ENCODE measurements at regions not wholly inside any gene's neighbourhood (a gene's known extent, or its start where the extent isn't known, plus 50 kb on each side); places are given as distances from the start of the nearest gene placed in this dataset.

DNA sequence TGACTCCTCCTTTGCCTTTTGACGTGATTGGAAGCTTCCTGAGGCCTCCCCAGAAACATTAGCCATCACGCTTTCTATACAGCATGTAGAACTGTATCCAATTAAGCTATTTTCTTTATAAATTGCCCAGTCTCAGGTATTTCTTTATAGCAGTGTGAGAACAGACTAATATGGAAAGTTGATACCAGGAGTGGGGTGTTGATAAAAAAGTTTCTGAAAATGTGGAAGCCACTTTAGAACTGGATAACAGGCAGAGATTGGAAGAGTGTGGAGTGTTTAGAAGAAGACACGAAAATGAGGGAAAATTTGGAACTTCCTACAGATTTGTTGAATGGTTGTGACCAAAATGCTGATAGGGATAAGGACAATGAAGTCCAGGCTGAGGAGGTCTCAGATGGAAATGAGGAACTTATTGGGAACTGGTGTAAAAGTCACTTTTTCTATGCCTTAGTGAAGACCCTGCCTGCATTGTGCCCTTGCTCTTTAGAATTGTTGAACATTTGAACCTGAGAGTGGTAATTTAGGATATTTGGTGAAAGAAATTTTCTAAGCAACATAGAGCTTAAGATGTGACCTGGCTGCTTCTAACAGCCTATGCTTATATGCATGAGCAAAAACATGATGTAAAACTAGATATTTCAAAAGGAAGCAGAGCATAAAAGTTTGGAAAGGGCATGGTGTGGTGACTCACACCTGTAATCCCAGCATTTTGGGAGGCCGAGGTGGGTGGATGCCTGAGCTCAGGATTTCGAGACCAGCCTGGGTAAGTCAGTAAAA is 969.7 kb downstream of the DSC3 start:
- H3K36me3 Mint-ChIP-seq (ENCODE audit: low read depth): no peaks in the 10 kb centered on the region
- H3K9me3 Mint-ChIP-seq: peaks cover 17% of the 10 kb centered on the region
- ChIA-PET CTCF (no interaction called here), POLR2A (no interaction called here)
- H3K4me3 Mint-ChIP-seq: no peak overlapping the region
- DNase-seq: no peak
- H3K4me1 Mint-ChIP-seq: no peaks in the 10 kb centered on the region
- no peak overlapping the region for H3K27ac Mint-ChIP-seq
- no peaks in the 10 kb centered on the region for H3K27me3 Mint-ChIP-seq

GRCh38 chr18:30066288-30066687 is 976.3 kb downstream of the DSC3 start:
- H3K36me3 Mint-ChIP-seq (ENCODE audit: low read depth): no peaks in the 10 kb centered on the region
- POLR2A ChIA-PET: no interaction called here
- no peaks in the 10 kb centered on the region for H3K27me3 Mint-ChIP-seq
- H3K4me3 Mint-ChIP-seq: no peak overlapping the region
- H3K9me3 Mint-ChIP-seq: peaks cover 16% of the 10 kb centered on the region
- H3K4me1 Mint-ChIP-seq: no peaks in the 10 kb centered on the region
- no peak overlapping the region for H3K27ac Mint-ChIP-seq
- CTCF ChIA-PET: no interaction called here
- no peak for DNase-seq

GRCh38 chr18:30057398-30057797 is 985.1 kb downstream of the DSC3 start:
- ChIA-PET CTCF (no interaction called here), POLR2A (no interaction called here)
- no peaks in the 10 kb centered on the region for H3K36me3 Mint-ChIP-seq (ENCODE audit: low read depth)
- H3K27me3 Mint-ChIP-seq: no peaks in the 10 kb centered on the region
- no peak for DNase-seq
- H3K9me3 Mint-ChIP-seq: peaks cover 14% of the 10 kb centered on the region
- no peak overlapping the region for H3K4me3 Mint-ChIP-seq
- no peak overlapping the region for H3K27ac Mint-ChIP-seq
- H3K4me1 Mint-ChIP-seq: no peaks in the 10 kb centered on the region

- Mint-ChIP-seq H3K9me3 (peaks cover 14% of the 10 kb centered on the region), H3K36me3 (ENCODE audit: low read depth) (no peaks in the 10 kb centered on the region), H3K27ac (no peak overlapping the region), H3K4me3 (no peak overlapping the region), H3K4me1 (no peaks in the 10 kb centered on the region), H3K27me3 (no peaks in the 10 kb centered on the region)
- POLR2A ChIA-PET: no interaction called here
- CTCF ChIA-PET: no interaction called here
- no peak for DNase-seq
Measured at GRCh38 chr18:30056528-30056927, 986.0 kb downstream of the DSC3 start.

GRCh38 chr18:30044496-30044895 is 998.0 kb downstream of the DSC3 start:
- Mint-ChIP-seq H3K27me3 (no peaks in the 10 kb centered on the region), H3K36me3 (ENCODE audit: low read depth) (no peaks in the 10 kb centered on the region), H3K27ac (no peak overlapping the region), H3K4me1 (no peaks in the 10 kb centered on the region), H3K4me3 (no peak overlapping the region), H3K9me3 (peaks cover 5% of the 10 kb centered on the region)
- CTCF ChIA-PET: no interaction called here
- POLR2A ChIA-PET: no interaction called here
- no peak for DNase-seq

- ChIA-PET POLR2A (no interaction called here), CTCF (no interaction called here)
- DNase-seq: no peak
- Mint-ChIP-seq H3K9me3 (peaks cover 11% of the 10 kb centered on the region), H3K4me3 (no peak overlapping the region), H3K27ac (no peak overlapping the region), H3K27me3 (no peaks in the 10 kb centered on the region), H3K36me3 (ENCODE audit: low read depth) (no peaks in the 10 kb centered on the region), H3K4me1 (no peaks in the 10 kb centered on the region)
Measured at GRCh38 chr18:30039201-30039600, 1003.3 kb downstream of the DSC3 start.

DNA sequence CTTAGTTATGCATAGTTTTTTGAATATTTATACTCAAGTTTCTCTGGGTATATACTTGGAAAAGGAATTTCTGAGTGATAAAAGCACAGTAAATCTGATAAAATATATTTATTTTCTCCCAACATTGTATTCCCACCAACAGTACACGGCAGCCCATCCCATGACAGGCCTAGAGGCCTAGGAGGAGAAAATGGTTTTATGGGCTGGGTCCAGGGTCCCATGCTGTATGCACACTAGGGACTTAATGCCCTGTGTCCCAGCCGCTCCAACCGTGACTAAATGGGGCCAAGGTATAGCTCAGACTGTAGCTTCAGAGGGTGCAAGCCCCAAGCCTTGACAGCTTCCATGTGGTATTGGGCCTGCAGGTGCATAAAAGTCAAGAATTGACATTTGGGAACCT is 1007.7 kb downstream of the DSC3 start:
- CTCF ChIA-PET: no interaction called here
- POLR2A ChIA-PET: no interaction called here
- no peak for DNase-seq
- Mint-ChIP-seq H3K27ac (no peak overlapping the region), H3K36me3 (ENCODE audit: low read depth) (no peaks in the 10 kb centered on the region), H3K9me3 (peaks cover 12% of the 10 kb centered on the region), H3K4me3 (no peak overlapping the region), H3K4me1 (no peaks in the 10 kb centered on the region), H3K27me3 (no peaks in the 10 kb centered on the region)

- ChIA-PET POLR2A (no interaction called here), CTCF (no interaction called here)
- peaks cover 9% of the 10 kb centered on the region for H3K9me3 Mint-ChIP-seq
- no peak for DNase-seq
- H3K4me1 Mint-ChIP-seq: no peaks in the 10 kb centered on the region
- no peaks in the 10 kb centered on the region for H3K27me3 Mint-ChIP-seq
- no peaks in the 10 kb centered on the region for H3K36me3 Mint-ChIP-seq (ENCODE audit: low read depth)
- no peak overlapping the region for H3K4me3 Mint-ChIP-seq
- H3K27ac Mint-ChIP-seq: no peak overlapping the region
Measured at GRCh38 chr18:30016179-30016578, 1026.4 kb downstream of the DSC3 start.

- DNase-seq: no peak
- CTCF ChIA-PET: no interaction called here
- H3K4me1 Mint-ChIP-seq: no peaks in the 10 kb centered on the region
Measured at GRCh38 chr18:30004965-30005364, 1037.6 kb downstream of the DSC3 start.

DNA sequence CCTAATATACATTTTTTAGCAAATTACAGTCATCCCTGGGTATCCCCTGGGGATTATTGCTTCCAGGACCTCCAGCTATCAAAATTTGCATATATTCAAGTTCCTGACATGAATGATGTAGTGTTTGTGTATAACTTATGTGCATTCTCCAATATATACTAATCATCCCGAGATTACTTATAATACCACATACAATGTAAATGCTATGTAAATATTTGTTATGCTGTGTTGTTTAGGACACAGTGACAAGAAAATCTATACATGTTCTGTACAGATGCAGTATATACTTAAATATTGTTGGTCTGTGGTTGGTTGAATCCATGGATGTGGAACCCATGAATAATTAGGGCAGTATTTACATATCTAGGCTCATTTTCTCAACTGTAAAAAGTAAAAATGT is 1060.3 kb downstream of the DSC3 start:
- POLR2A ChIA-PET: no interaction called here

More at GRCh38 chr18:30004965-30005364, 1037.6 kb downstream of the DSC3 start:
- Mint-ChIP-seq H3K4me3 (no peak overlapping the region), H3K36me3 (ENCODE audit: low read depth) (no peaks in the 10 kb centered on the region), H3K27me3 (no peaks in the 10 kb centered on the region), H3K9me3 (no peaks in the 10 kb centered on the region), H3K27ac (no peak overlapping the region)
- POLR2A ChIA-PET: no interaction called here

DNA sequence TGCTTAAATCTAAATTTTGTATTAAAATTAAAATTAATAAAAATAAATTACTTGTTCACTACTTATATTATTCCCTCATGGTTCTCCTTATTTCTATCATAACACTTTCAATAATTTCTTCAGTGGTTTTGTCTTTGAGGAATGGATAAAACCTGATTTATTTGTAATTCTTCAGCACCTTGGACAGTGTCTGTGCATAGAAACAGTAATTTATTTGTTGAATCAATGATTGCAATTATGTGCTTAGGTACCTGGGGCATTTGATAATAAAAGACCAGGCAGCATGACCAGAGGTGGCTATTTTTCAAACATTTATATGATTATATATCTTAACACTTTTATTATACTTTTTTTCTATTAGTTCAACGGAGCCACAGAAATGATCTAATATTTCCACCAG is 1062.7 kb downstream of the DSC3 start:
- POLR2A ChIA-PET: no interaction called here
- peaks cover 5% of the 10 kb centered on the region for H3K9me3 Mint-ChIP-seq
- CTCF ChIA-PET: no interaction called here
- no peak overlapping the region for H3K27ac Mint-ChIP-seq
- H3K4me1 Mint-ChIP-seq: no peaks in the 10 kb centered on the region
- H3K36me3 Mint-ChIP-seq (ENCODE audit: low read depth): no peaks in the 10 kb centered on the region
- no peak overlapping the region for H3K4me3 Mint-ChIP-seq
- H3K27me3 Mint-ChIP-seq: no peaks in the 10 kb centered on the region
- no peak for DNase-seq

More for the DNA sequence above, 1060.3 kb downstream of the DSC3 start:
- no peak overlapping the region for H3K4me3 Mint-ChIP-seq
- DNase-seq: no peak
- H3K4me1 Mint-ChIP-seq: no peaks in the 10 kb centered on the region
- H3K36me3 Mint-ChIP-seq (ENCODE audit: low read depth): no peaks in the 10 kb centered on the region
- CTCF ChIA-PET: no interaction called here
- no peak overlapping the region for H3K27ac Mint-ChIP-seq
- H3K27me3 Mint-ChIP-seq: no peaks in the 10 kb centered on the region
- H3K9me3 Mint-ChIP-seq: no peaks in the 10 kb centered on the region

DNA sequence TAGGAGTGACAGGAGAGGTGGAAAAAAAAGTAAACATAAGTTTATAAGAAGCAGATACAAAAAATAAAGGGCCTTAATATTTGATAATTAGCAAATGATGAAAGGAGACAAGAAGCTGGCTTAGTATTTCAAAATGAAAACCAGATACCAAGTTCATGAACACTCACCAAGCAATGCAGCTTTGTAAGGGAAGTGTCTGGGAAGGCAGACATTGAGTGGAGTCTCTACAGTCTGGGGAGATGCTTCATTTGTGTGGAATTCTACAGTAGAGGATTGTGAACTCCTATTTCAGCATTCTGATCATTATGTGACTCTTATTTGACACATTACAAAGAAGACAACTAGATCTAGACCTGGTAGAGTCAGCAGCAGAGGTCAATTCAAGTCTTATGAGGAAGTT is 1072.7 kb downstream of the DSC3 start:
- Mint-ChIP-seq H3K27me3 (no peaks in the 10 kb centered on the region), H3K4me3 (no peak overlapping the region), H3K27ac (no peak overlapping the region), H3K4me1 (no peaks in the 10 kb centered on the region), H3K9me3 (peaks cover 4% of the 10 kb centered on the region), H3K36me3 (ENCODE audit: low read depth) (no peaks in the 10 kb centered on the region)
- POLR2A ChIA-PET: no interaction called here
- no peak for DNase-seq
- CTCF ChIA-PET: no interaction called here

- Mint-ChIP-seq H3K36me3 (ENCODE audit: low read depth) (no peaks in the 10 kb centered on the region), H3K9me3 (peaks cover 6% of the 10 kb centered on the region), H3K4me3 (no peak overlapping the region), H3K27ac (no peak overlapping the region), H3K27me3 (no peaks in the 10 kb centered on the region), H3K4me1 (no peaks in the 10 kb centered on the region)
- no peak for DNase-seq
- ChIA-PET POLR2A (no interaction called here), CTCF (no interaction called here)
Measured at GRCh38 chr18:29962579-29962978, 1080.0 kb downstream of the DSC3 start.

GRCh38 chr18:29960539-29960938 is 1082.0 kb downstream of the DSC3 start:
- H3K27ac Mint-ChIP-seq: no peak overlapping the region
- no peak for DNase-seq
- POLR2A ChIA-PET: no interaction called here
- H3K27me3 Mint-ChIP-seq: no peaks in the 10 kb centered on the region
- no peaks in the 10 kb centered on the region for H3K4me1 Mint-ChIP-seq
- peaks cover 6% of the 10 kb centered on the region for H3K9me3 Mint-ChIP-seq
- CTCF ChIA-PET: no interaction called here
- no peaks in the 10 kb centered on the region for H3K36me3 Mint-ChIP-seq (ENCODE audit: low read depth)
- H3K4me3 Mint-ChIP-seq: no peak overlapping the region
